Daoy (cell line): ENCODE measurements at regions not wholly inside any gene's neighbourhood (a gene's known extent, or its start where the extent isn't known, plus 50 kb on each side); places are given as distances from the start of the nearest gene placed in this dataset.
"Not testable (repeated sequence)": the region's sequence is repeated elsewhere in the genome, so short reads cannot be mapped to it uniquely, and the experiment has no call there.

Experiments
- DNase-seq: peaks from one replicate; pipeline ENCODE4 v3.0.0-alpha.2; 2015; ENCODE audit warnings: low read depth

DNA sequence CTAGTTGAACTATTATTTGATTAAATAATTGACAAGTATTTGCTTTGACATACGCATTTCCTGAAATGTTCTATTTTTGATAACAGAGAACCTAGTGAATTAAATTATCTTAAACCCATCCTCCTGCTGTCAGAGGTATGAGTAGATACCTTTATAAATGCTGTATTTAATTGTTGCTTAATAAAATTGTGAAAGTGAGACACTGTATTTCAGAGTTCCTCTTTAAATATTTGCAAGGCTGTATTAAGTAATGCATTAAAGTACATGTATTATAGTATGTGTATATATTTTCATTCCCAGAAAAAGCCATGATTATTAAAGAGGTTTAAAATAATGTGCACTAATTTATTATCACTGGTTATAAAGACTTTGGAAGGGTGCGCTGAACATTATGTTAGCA is 483.8 kb downstream of the TFAP2B start:
- no peak for DNase-seq

DNA sequence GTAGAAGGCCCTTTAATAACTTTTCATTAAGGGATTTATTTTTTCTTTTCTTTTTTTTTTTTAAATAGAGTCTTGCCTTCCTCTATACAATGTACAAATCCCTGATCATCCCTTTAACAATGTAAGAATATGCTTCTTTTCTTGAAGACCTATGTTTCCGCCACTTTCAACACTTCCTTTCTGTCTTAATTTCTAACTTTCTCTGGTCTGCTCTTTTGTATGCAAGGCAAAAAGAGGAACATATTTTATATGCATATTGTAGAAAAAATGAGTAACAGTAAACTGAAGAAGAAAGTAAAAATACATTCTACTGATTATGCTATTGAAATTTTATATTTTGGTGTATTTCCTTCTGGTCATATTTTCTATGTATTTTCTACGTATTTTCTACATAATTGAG is 484.7 kb downstream of the TFAP2B start:
- no peak for DNase-seq

DNA sequence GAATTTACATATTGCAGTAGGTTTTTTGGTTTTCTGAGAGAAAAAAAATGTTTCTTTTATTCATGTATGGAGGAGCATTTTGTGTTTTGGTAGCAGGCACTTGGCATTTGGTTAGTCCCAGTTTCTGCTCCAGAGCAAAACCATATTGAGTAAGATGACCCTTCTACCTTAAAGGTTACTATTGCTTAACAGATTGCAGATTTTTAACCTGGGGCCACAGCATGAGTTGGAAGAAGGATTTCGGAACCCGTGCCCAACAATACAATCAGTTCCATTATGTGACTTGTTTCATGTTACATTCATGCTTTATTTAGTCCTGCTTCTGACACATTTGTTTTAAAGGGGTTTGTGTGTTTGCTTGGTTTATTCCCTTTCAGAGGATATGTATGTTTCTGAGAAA is 496.3 kb downstream of the TFAP2B start:
- DNase-seq, result no peak

DNA sequence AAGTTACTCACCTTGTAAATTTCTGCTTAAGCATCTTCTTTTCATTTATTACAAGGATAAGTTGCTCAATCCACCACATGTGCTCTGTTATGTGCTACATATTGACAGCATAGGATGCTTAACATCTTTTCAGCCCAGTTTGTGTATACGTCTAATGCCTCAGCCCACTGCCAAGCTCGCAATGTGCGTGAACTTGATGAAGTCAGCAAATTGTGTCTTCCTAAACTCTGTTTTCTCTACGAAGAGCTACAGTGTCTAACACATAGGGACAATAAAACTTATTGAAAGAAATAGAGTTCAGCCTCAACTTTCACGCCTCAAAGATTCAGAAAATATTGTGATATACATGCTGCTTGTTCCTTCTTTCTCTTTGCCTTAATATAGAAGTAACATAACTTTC is 500.0 kb downstream of the TFAP2B start:
- no peak for DNase-seq

GRCh38 chr6:51321477-51321876 is 502.8 kb downstream of the TFAP2B start:
- DNase-seq, result not testable (repeated sequence)

GRCh38 chr6:51322505-51322904 is 503.8 kb downstream of the TFAP2B start:
- no peak for DNase-seq

GRCh38 chr6:51323056-51323455 is 504.4 kb downstream of the TFAP2B start:
- DNase-seq, result no peak

- no peak for DNase-seq
Measured at GRCh38 chr6:51330971-51331370, 512.3 kb downstream of the TFAP2B start.

DNA sequence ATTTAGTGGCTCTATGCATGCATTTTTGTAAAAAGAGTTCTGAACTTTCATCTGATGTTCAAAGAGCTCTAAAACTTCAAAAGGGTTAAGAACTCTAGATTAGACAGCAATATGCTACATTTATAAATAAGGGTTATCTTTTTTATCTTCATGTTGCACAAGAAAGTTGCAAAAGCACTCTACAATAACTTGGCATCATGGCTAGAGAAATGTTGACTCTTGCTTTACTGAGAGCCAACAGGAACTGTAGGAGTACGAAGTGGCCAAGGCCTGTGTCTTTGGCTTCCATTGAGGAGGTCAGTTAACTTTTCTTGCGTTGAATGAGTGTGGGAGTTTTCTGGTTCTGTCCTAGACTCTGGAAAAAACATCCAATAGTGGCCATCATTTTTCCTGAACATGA is 516.9 kb downstream of the TFAP2B start:
- no peak for DNase-seq

GRCh38 chr6:51336185-51336584 is 517.5 kb downstream of the TFAP2B start:
- DNase-seq, result no peak

- DNase-seq, result no peak
Measured at GRCh38 chr6:51337277-51337676, 518.6 kb downstream of the TFAP2B start.

DNA sequence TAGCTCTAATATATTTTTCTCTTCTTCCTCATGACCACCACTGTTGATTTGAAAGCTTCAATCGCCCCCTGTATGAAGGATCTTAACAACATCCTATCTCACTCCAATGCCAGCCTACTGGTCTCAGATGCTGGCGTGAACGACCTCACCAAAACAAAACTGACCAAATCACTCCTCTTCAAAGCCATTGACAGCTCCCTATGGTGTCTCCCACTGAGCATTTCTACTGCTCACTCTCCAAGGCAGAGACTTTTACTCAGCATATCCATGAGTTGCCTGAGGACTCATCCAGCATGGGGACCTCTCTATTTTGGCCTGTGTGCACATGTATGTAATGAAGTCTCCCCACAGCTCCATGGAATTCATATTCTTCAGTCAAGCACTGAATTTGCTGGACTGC is 520.4 kb downstream of the TFAP2B start:
- DNase-seq, result no peak

DNA sequence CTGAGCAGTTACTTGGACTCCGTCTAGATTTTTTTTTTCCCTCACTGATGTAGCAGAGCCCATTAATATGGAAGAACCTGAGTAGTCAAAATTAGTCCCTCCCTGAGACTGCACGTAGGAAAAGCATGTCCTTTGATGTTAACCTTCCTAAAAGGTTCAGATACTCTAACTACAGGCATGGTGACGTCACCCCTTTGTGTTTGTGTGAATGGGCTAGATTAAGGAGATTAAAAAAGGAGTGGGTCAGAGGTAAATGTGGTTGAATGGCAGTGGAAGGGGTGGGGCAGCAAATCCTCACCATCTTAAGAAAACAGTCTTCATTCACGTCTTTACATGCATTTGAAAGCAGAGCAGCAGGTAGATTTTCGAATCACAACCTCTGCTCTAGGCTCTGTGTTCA is 521.1 kb downstream of the TFAP2B start:
- peak; percentile 3 for DNase-seq

- no peak for DNase-seq
Measured at GRCh38 chr6:51342393-51342792, 523.7 kb downstream of the TFAP2B start.

- DNase-seq, result no peak
Measured at GRCh38 chr6:51349857-51350256, 531.2 kb downstream of the TFAP2B start.

- DNase-seq, result no peak
Measured at GRCh38 chr6:51350308-51350904, 531.7 kb downstream of the TFAP2B start.

GRCh38 chr6:51352506-51353029 is 533.9 kb downstream of the TFAP2B start:
- DNase-seq, result no peak

- no peak for DNase-seq
Measured at GRCh38 chr6:51360287-51360686, 541.6 kb downstream of the TFAP2B start.

DNA sequence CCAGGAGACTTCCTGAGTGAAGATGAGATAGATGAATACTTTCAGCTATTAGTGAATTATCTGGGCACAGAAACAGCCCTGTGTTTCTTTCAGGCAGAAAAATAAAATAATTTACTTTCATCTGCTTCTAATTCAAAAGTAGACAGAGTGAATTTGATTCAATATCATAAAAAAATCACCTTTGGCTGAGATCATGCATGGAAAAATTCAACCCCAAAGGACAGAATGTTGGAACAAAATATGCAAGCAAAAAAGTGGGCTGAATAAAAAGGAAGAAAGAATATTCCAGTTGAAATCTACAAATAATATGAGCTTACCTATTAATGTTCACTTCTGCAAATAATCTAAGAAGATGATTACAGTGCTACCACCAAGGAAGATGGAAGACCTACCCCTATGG is 546.9 kb downstream of the TFAP2B start:
- no peak for DNase-seq

DNA sequence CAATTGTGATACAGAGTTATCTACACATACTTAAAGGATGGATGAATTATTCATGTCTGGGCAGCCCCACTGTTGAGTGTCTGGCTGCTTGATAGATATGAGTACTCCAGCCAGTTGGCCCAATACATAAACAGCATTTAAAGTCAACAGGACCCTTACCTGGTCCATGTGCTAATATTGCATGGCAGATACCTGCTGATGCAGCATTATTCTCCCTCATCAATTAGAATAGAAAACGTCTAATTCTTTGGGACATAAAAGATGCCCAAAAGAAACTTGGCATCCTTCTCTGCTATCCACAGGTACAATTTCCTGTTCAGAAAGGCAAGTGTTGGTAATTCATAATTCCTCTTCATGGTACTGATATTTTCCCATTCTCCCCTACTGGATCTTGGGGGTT is 550.8 kb downstream of the TFAP2B start:
- no peak for DNase-seq

DNA sequence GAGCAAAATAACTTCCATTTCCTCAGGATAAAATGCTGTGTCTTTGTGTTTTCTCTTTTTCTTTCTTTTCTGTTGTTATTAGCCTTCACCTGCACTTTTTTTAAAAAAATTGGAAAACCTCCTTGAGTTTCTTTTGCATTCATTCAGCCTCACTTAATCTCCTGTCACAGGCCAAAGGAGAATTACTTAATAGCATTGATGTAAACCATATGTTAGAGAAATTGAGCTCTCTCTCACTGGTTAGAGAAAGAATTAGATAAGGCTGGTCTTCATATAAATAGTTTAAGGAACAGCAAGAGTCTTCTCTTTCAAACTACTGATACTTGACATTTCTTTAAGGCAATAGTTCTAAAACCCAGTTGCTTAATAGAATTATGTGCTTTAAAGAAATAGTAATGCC is 564.2 kb downstream of the TFAP2B start:
- DNase-seq, result no peak

DNA sequence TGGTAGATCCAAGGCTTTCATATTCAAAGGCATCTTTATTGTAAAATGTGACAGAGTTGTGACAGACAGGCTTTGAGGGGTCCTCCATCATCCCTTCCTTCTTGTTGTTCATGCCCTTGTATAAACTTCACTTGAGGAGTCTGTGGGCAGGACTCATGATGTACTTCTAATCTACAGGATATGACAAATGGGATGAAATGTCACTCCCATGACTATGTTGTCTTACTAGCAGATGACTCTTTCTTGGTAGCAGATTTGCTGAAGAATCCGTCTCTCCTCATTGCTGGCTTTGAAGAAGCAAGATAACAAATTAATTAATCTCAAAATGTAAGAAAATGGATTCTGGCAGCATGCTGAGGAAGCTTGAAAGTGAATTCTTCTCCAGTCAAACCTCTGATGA is 566.1 kb downstream of the TFAP2B start:
- no peak for DNase-seq

DNA sequence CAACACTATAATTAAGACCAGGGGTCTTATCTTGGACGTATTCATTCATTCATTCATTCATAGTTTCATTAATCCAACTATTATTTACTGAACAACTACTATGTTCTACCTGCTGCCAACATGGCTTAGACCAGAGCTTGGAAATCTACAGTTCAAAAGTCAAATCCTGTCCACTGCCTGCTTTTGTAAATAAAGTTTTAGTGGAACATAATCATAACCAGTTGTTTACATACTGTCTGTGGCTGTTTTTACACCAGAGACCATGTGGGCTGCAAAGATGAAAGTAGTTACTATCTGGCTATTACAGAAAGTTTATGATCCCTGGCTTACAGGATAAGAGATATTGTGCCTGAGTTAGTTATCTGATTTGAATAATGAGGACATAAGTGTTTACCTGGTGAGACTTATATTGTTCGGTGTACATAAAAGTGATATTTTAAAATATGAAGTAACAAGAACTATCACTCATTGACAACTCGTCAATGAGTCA is 567.7 kb downstream of the TFAP2B start:
- no peak for DNase-seq

- no peak for DNase-seq
Measured at GRCh38 chr6:51387907-51388306, 569.2 kb downstream of the TFAP2B start.
